ENCODE measurements at regions not wholly inside any gene's neighbourhood (a gene's known extent, or its start where the extent isn't known, plus 50 kb on each side); places are given as distances from the start of the nearest gene placed in this dataset.

DNA sequence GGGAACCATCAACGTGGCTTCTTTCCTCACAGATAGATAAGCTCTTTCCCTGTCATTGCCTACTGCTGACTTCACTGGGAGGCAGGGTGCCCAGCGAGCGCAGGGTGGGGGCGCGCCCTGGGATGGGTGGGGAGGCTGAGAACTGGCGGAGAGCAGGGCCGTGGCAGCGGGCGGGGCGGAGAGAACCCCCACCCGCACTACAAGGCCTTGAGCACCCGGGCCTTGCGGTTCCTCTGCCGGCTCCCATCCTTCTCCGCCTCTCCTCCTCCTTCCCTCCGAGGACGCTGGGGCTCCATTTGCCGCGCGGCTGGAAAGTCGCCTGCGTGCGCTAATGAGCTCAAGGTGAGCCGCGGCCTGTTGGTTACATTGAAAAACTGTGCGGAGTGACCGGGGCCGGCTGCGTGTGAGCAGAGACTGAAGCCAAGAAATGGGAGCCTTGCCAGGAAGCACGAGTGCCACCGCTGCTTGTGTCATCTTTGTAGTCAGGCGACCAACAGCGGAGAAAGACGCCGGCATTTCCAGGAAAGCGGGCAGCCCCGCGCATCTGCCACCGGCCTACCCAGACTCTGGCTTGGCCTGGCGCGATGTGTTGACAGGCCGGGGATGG, 963.5 kb upstream of the SLC35B3 start:
- Histone ChIP-seq H3K27ac (ENCODE audit: low read length) (peak overlapping the region; percentile 67), H3K9me3 (ENCODE audit: control insufficient read depth, insufficient read depth, low read depth, low read length) (peaks cover 4% of the 10 kb centered on the region; the same call in 1 of the 2 replicates), H3K4me1 (ENCODE audit: control insufficient read depth, insufficient read depth, low read length) (peaks cover 15% of the 10 kb centered on the region), H3K27me3 (ENCODE audit: control insufficient read depth, insufficient read depth, low read length) (no peaks in the 10 kb centered on the region), H3K36me3 (ENCODE audit: control insufficient read depth, insufficient read depth, low read length) (no peaks in the 10 kb centered on the region), H3K4me3 (ENCODE audit: low read depth in 2 of 2, low read length in 2 of 2) (no peak overlapping the region)
- ChIA-PET POLR2A (no interaction called here), CTCF (no interaction called here)
- DNase-seq (ENCODE audit: low read depth, low spot score) (no peak), ATAC-seq (no peak)
- intact Hi-C loops (cut with micrococcal nuclease; ENCODE audit: unreplicated experiment) = no loop called here
- in situ Hi-C loops (cut with HindIII; ENCODE audit: low pct_unique_long_range_greater_than_20kb, low sequenced_read_pairs) = no loop called here
- no TSS peak for BruUV-seq (replicated peaks)
- TF ChIP-seq POLR2AphosphoS5 (IDR thresholded peaks at IDR 0.05; ENCODE audit: low read depth, low read length) (no peak), SIN3A (IDR thresholded peaks at IDR 0.05; ENCODE audit: borderline replicate concordance, insufficient read depth, low read depth, low read length) (no peak), REST (IDR thresholded peaks at IDR 0.05; ENCODE audit: insufficient read depth in 1 of 2, low read depth in 2 of 2, low read length in 1 of 2) (no peak), TCF7L2 (IDR thresholded peaks at IDR 0.05; ENCODE audit: low read depth, low read length) (no peak), CTCF (IDR thresholded peaks at IDR 0.05) (no peak)

DNA sequence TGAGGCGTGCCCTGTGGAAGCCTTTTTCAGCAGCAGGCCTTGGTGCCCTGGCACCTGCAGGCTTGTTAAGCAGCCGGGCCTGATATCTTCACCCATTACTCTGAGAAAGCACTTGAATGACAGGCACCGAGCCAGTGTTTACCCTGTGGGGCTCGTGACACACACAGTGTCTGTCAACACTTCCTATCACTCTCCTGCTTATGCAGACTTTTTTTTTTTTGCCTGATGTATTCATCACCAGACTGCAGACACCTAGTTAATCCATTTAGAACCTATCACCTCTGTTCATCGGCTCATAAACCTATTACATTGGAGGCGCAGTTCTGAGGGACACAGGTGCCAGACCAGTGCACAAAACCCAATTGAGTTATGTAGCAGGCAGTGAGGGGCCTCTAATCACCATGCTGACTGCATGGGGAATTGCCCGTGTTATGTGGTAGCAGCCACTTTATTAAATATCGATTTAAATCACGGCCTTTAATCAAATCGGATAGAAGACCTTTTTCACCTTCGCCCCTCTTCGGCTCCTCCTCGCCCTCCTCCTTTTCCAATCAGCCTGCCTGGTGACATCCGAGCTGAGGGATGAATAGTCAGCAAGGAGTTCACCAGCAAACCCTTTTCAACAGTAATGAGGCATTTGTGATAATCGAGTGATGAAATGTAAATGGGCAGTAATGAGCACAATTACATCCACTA, 962.9 kb upstream of the SLC35B3 start:
- peaks cover 4% of the 10 kb centered on the region; the same call in 1 of the 2 replicates for H3K9me3 ChIP-seq (ENCODE audit: control insufficient read depth, insufficient read depth, low read depth, low read length)
- TF ChIP-seq CTCF (IDR thresholded peaks at IDR 0.05) (no peak), TCF7L2 (IDR thresholded peaks at IDR 0.05; ENCODE audit: low read depth, low read length) (no peak), SIN3A (IDR thresholded peaks at IDR 0.05; ENCODE audit: borderline replicate concordance, insufficient read depth, low read depth, low read length) (no peak), POLR2AphosphoS5 (IDR thresholded peaks at IDR 0.05; ENCODE audit: low read depth, low read length) (no peak), REST (IDR thresholded peaks at IDR 0.05; ENCODE audit: insufficient read depth in 1 of 2, low read depth in 2 of 2, low read length in 1 of 2) (no peak)
- POLR2A ChIA-PET = no interaction called here
- H3K4me1 ChIP-seq (ENCODE audit: control insufficient read depth, insufficient read depth, low read length) = peaks cover 14% of the 10 kb centered on the region
- intact Hi-C loops (cut with micrococcal nuclease; ENCODE audit: unreplicated experiment) (no loop called here), in situ Hi-C loops (cut with HindIII; ENCODE audit: low pct_unique_long_range_greater_than_20kb, low sequenced_read_pairs) (no loop called here)
- H3K36me3 ChIP-seq (ENCODE audit: control insufficient read depth, insufficient read depth, low read length) = no peaks in the 10 kb centered on the region
- no peak overlapping the region for H3K4me3 ChIP-seq (ENCODE audit: low read depth in 2 of 2, low read length in 2 of 2)
- no TSS peak for BruUV-seq (replicated peaks)
- no peak for DNase-seq (ENCODE audit: low read depth, low spot score)
- ATAC-seq = no peak
- CTCF ChIA-PET = no interaction called here
- H3K27me3 ChIP-seq (ENCODE audit: control insufficient read depth, insufficient read depth, low read length) = no peaks in the 10 kb centered on the region
- H3K27ac ChIP-seq (ENCODE audit: low read length) = peak overlapping the region; percentile 65; the same call in 1 of the 2 replicates

All from Panc1 (cell line).